HEK293 (cell line): ENCODE measurements at regions not wholly inside any gene's neighbourhood (a gene's known extent, or its start where the extent isn't known, plus 50 kb on each side); places are given as distances from the start of the nearest gene placed in this dataset.

ENCODE experiments used
- CTCF ChIP-seq: fragments of 450-650 bp; formaldehyde crosslinking; IDR thresholded peaks from 2 replicates; pipeline ENCODE4 v1.5.1; 2016; ENCODE audit warnings: missing biosample characterization, missing genetic modification characterization
- GLIS1 ChIP-seq: fragments of 450-650 bp; formaldehyde crosslinking; IDR thresholded peaks from 2 replicates; pipeline ENCODE4 v1.5.1; 2016; ENCODE audit warnings: missing biosample characterization, missing genetic modification characterization
- KLF9 ChIP-seq: fragments of 450-650 bp; formaldehyde crosslinking; IDR thresholded peaks from 2 replicates; pipeline ENCODE4 v1.5.1; 2016; ENCODE audit warnings: missing biosample characterization, missing genetic modification characterization, low read depth
- MZF1 ChIP-seq: fragments of 450-650 bp; formaldehyde crosslinking; IDR thresholded peaks from 2 replicates; pipeline ENCODE4 v1.5.1; 2017; ENCODE audit warnings: missing biosample characterization, missing genetic modification characterization, borderline replicate concordance
- ZBTB10 ChIP-seq: fragments of 450-650 bp; formaldehyde crosslinking; IDR thresholded peaks from 2 replicates; pipeline ENCODE4 v1.5.1; 2016; ENCODE audit warnings: missing biosample characterization, missing genetic modification characterization
- ZFP69B ChIP-seq: fragments of 450-650 bp; formaldehyde crosslinking; IDR thresholded peaks from 2 replicates; pipeline ENCODE4 v1.5.1; 2016; ENCODE audit warnings: missing biosample characterization, missing genetic modification characterization
- ZNF19 ChIP-seq: fragments of 450-650 bp; formaldehyde crosslinking; IDR thresholded peaks from 2 replicates; pipeline ENCODE4; 2016; ENCODE audit warnings: missing biosample characterization, missing genetic modification characterization, low read depth
- ZNF561 ChIP-seq: fragments of 450-650 bp; IDR thresholded peaks from 2 replicates; pipeline ENCODE4 v1.5.1; 2018; ENCODE audit warnings: missing biosample characterization, missing genetic modification characterization, borderline replicate concordance
- ZNF585B ChIP-seq: fragments of 450-650 bp; formaldehyde crosslinking; IDR thresholded peaks from 2 replicates; pipeline ENCODE4 v1.5.1; 2016; ENCODE audit warnings: missing biosample characterization, missing genetic modification characterization
- ZNF596 ChIP-seq: fragments of 450-650 bp; IDR thresholded peaks from 2 replicates; pipeline ENCODE4 v1.5.0; 2018; ENCODE audit warnings: missing biosample characterization, mild to moderate bottlenecking, missing genetic modification characterization, moderate library complexity
- TF ChIP-seq, protein P1 (sequence below): fragments of 450-650 bp; formaldehyde crosslinking; IDR thresholded peaks from 2 replicates; pipeline ENCODE4 v1.5.1; 2016; ENCODE audit warnings: missing biosample characterization, missing genetic modification characterization, low read depth
- TF ChIP-seq, protein P2 (sequence below): fragments of 450-650 bp; formaldehyde crosslinking; IDR thresholded peaks from 2 replicates; pipeline ENCODE4 v1.5.1; 2016; ENCODE audit warnings: missing biosample characterization, missing genetic modification characterization

GRCh38 chr4:134885436-134885835 is 683.8 kb upstream of the PABPC4L start:
- TF ChIP-seq CTCF (no peak), ZNF561 (tag by site-specific recombination) (no peak), ZNF585B (tag by site-specific recombination) (no peak), KLF9 (no peak), GLIS1 (tag by site-specific recombination) (no peak), ZNF596 (tag by site-specific recombination) (no peak), ZFP69B (tag by site-specific recombination) (no peak), ZBTB10 (tag by site-specific recombination) (no peak), MZF1 (tag by site-specific recombination) (no peak), ZNF19 (no peak)
- TF ChIP-seq, protein P1, sequence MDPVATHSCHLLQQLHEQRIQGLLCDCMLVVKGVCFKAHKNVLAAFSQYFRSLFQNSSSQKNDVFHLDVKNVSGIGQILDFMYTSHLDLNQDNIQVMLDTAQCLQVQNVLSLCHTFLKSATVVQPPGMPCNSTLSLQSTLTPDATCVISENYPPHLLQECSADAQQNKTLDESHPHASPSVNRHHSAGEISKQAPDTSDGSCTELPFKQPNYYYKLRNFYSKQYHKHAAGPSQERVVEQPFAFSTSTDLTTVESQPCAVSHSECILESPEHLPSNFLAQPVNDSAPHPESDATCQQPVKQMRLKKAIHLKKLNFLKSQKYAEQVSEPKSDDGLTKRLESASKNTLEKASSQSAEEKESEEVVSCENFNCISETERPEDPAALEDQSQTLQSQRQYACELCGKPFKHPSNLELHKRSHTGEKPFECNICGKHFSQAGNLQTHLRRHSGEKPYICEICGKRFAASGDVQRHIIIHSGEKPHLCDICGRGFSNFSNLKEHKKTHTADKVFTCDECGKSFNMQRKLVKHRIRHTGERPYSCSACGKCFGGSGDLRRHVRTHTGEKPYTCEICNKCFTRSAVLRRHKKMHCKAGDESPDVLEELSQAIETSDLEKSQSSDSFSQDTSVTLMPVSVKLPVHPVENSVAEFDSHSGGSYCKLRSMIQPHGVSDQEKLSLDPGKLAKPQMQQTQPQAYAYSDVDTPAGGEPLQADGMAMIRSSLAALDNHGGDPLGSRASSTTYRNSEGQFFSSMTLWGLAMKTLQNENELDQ: no peak
- TF ChIP-seq, protein P2, sequence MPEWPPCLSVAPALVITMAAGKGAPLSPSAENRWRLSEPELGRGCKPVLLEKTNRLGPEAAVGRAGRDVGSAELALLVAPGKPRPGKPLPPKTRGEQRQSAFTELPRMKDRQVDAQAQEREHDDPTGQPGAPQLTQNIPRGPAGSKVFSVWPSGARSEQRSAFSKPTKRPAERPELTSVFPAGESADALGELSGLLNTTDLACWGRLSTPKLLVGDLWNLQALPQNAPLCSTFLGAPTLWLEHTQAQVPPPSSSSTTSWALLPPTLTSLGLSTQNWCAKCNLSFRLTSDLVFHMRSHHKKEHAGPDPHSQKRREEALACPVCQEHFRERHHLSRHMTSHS (tag by site-specific recombination): no peak
